Activated T-helper 2 cell treated with anti-CD3 and anti-CD28 coated beads, Interferon-gamma antibody, Interleukin-2, Interleukin-4, amounts not matched to agents 10 μg/mL and 5 μg/mL and 100 μg/mL, durations not matched to agents 14 hours and 24 hours and 36 hours (primary cell): ENCODE measurements at regions not wholly inside any gene's neighbourhood (a gene's known extent, or its start where the extent isn't known, plus 50 kb on each side); places are given as distances from the start of the nearest gene placed in this dataset.

ENCODE experiments used
- DNase-seq: peaks from one replicate; pipeline ENCODE4 v3.0.0; 2021; ENCODE audit warnings: low spot score
- H3K27ac Mint-ChIP-seq: one replicate; pipeline ENCODE4 v1.8.0; 2021; ENCODE audit warnings: mixed read lengths
- H3K27me3 Mint-ChIP-seq: one replicate; pipeline ENCODE4 v1.8.0; 2021; ENCODE audit warnings: low read depth, mixed read lengths
- H3K36me3 Mint-ChIP-seq: one replicate; pipeline ENCODE4 v1.8.0; 2021; ENCODE audit warnings: low read depth, mixed read lengths
- H3K4me1 Mint-ChIP-seq: one replicate; pipeline ENCODE4 v1.8.0; 2021; ENCODE audit warnings: low read depth, mixed read lengths
- H3K4me3 Mint-ChIP-seq: one replicate; pipeline ENCODE4 v1.8.0; 2021; ENCODE audit warnings: low read depth, mild to moderate bottlenecking, moderate library complexity, mixed read lengths
- H3K9me3 Mint-ChIP-seq: one replicate; pipeline ENCODE4 v1.8.0; 2021; ENCODE audit warnings: mixed read lengths
- intact Hi-C: fragments of 100-400 bp; cut with micrococcal nuclease; formaldehyde crosslinking; loops from one replicate; pipeline ENCODE4 v1.15.1; 2023

DNA sequence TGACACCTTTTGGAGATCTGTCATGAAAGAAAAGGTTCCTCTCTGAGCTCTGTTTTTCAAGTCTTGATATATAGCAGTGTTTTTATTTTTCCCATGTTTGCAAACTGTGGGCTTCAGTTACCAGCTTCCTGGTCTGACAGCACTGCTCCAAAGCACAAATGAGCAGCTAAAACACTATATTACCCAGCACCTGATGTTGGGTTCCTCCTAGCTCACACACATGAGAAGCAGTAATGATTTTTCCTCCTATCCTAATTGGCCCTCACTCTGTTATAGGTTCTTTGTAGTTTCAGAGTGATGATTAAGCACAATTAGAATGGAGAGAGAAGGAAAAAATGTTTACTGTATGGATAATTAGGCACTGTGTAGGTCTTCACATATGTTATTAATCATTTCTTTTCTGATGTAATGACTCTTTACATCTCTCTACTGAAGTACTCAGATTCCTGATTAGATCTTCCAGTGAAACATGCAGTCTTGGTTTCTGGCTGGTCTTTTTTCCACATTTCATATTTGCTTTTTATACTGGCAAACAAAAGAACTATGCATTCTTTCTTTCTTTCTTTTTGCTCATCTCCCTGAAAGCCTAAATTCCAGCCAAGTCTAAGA, 939.7 kb downstream of the NSUN3 start:
- H3K36me3 Mint-ChIP-seq, result no peaks in the 10 kb centered on the region
- no peaks in the 10 kb centered on the region for H3K27me3 Mint-ChIP-seq
- intact Hi-C loops, result no loop called here
- no peaks in the 10 kb centered on the region for H3K4me1 Mint-ChIP-seq
- no peak overlapping the region for H3K4me3 Mint-ChIP-seq
- no peak for DNase-seq
- H3K9me3 Mint-ChIP-seq, result peaks cover 10% of the 10 kb centered on the region
- no peak overlapping the region for H3K27ac Mint-ChIP-seq

DNA sequence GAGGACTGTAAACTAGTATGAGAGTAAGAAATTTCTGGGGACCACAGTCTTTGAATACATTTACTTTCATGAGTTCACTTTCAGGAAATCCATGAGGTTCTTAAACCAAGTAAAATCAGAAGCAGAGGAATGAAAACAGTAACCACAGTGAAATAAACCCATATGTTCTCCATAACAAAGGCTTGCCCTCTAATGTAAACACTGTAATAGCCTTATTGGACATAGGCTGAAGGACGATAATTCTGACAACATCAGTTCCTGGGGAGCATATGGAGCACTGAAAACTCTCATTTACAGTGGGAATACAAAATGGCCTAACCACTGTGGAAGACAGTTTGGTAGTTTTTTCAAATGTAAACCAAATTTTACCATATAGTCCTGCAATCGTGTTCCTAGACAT, 965.8 kb downstream of the NSUN3 start:
- no peaks in the 10 kb centered on the region for H3K36me3 Mint-ChIP-seq
- peaks cover 15% of the 10 kb centered on the region for H3K9me3 Mint-ChIP-seq
- H3K4me3 Mint-ChIP-seq, result no peak overlapping the region
- intact Hi-C loops, result no loop called here
- no peak for DNase-seq
- H3K27ac Mint-ChIP-seq, result no peak overlapping the region
- H3K27me3 Mint-ChIP-seq, result no peaks in the 10 kb centered on the region
- H3K4me1 Mint-ChIP-seq, result no peaks in the 10 kb centered on the region

DNA sequence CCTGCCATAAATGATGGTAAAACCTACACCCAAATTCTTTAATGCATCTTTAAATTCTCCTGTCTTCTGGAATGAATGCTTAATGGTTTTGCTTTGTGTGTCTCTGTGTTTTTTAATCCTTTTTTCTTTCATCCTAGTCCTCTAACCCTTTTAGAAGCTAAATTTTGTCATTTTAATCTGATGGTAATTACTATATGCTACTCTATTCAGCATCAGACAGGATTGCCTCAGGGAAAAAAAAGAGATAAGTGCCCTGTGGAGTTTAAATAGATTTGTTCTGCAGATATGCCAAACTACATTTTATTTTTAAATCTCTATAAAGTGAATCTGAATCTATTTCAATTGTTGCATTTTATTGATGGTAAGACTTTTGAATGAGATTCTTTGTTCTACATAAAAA, 966.8 kb downstream of the NSUN3 start:
- H3K4me3 Mint-ChIP-seq, result no peak overlapping the region
- no peak for DNase-seq
- intact Hi-C loops, result no loop called here
- H3K4me1 Mint-ChIP-seq, result no peaks in the 10 kb centered on the region
- peaks cover 20% of the 10 kb centered on the region for H3K9me3 Mint-ChIP-seq
- H3K27me3 Mint-ChIP-seq, result no peaks in the 10 kb centered on the region
- H3K27ac Mint-ChIP-seq, result no peak overlapping the region
- H3K36me3 Mint-ChIP-seq, result no peaks in the 10 kb centered on the region

DNA sequence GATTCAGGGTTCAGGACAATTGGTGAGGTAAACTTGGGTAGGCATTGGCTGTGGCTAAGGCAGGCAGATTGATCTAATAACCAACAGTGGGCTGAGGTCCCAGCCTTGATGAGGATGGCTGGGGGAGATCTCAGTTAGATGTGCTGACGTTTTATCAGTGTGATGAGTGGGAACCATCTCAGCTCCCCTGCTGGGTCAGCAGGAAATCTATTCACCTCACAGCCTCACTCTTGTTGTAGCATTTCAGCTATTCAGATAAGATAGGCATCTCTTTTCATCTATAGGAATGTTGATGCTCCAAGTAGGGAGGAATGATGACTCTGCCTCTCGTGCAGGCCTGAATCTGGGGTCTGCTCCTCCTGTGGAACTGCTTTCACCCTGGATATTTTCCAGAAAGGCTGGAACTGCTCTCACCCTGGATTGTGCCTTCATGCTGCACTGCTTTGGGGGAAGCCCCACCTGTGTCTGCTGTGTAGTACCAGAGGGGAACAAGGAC, 973.7 kb downstream of the NSUN3 start:
- Mint-ChIP-seq H3K27me3 (no peaks in the 10 kb centered on the region), H3K36me3 (no peaks in the 10 kb centered on the region), H3K9me3 (peaks cover 42% of the 10 kb centered on the region), H3K4me3 (no peak overlapping the region), H3K4me1 (no peaks in the 10 kb centered on the region), H3K27ac (no peak overlapping the region)
- DNase-seq, result no peak
- intact Hi-C loops, result no loop called here

DNA sequence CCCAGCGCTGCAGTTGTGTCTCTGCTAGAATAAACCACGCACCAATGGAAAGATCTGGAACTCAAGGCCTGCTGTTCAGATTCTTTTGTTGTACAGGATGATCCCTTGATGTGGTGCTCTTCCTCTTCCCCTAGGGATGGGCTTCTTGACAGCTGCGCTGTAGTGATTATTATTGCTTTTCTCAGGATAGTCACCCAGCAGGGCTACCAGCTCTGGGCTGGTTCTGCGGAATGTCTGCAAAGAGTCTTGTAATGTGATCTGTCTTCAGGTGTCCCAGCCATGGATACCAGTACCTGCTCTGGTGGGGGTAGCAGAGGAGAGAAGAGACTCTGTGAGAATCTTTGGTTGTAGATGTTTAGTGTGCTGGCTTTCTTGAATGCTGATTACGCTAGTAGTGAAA, 974.2 kb downstream of the NSUN3 start:
- no peak overlapping the region for H3K4me3 Mint-ChIP-seq
- H3K36me3 Mint-ChIP-seq, result no peaks in the 10 kb centered on the region
- no peaks in the 10 kb centered on the region for H3K27me3 Mint-ChIP-seq
- no peak for DNase-seq
- H3K9me3 Mint-ChIP-seq, result peaks cover 42% of the 10 kb centered on the region
- no peaks in the 10 kb centered on the region for H3K4me1 Mint-ChIP-seq
- intact Hi-C loops, result no loop called here
- H3K27ac Mint-ChIP-seq, result no peak overlapping the region

DNA sequence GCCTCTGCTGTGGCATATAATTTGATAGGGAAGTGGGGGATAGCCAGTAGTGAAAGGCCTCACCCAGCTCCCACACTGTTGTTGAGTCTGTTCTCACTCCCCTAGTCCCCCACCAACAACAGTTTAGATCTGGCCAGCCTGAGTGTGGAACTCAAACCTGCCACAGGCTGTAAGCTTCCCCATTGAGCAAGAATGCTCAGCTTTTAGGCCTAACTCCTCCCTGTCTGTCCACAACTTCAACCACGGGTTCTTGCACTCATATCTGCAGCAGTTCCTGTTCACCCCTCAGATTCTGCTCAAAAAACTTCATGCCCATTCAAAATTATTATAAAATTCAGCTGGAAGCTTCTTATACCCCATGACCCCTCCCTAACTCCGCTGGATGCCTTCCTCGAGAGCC, 975.1 kb downstream of the NSUN3 start:
- Mint-ChIP-seq H3K4me3 (no peak overlapping the region), H3K27ac (no peak overlapping the region), H3K9me3 (peaks cover 42% of the 10 kb centered on the region), H3K4me1 (no peaks in the 10 kb centered on the region), H3K27me3 (no peaks in the 10 kb centered on the region), H3K36me3 (no peaks in the 10 kb centered on the region)
- intact Hi-C loops, result no loop called here
- DNase-seq, result no peak

DNA sequence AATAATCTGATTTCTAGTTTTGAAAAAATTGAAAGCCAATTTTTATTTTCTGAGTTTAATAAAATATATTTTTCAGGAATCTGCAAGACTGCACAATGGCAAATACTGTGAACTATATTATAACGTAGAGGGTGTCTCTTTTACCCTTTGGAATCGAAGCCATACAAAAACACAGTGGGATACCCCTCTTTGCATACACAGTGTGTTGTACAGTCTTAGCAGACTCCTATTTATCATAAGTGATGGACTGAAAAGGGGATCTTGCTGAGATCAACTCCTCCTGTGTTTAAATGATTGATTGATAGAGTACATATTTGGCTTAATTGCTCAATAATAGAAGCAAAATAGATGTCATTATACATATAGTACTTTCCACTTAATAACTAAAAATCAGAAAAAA, 981.2 kb downstream of the NSUN3 start:
- Mint-ChIP-seq H3K4me1 (no peaks in the 10 kb centered on the region), H3K27me3 (no peaks in the 10 kb centered on the region), H3K27ac (no peak overlapping the region), H3K4me3 (no peak overlapping the region), H3K36me3 (no peaks in the 10 kb centered on the region), H3K9me3 (peaks cover 14% of the 10 kb centered on the region)
- intact Hi-C loops, result no loop called here
- no peak for DNase-seq

DNA sequence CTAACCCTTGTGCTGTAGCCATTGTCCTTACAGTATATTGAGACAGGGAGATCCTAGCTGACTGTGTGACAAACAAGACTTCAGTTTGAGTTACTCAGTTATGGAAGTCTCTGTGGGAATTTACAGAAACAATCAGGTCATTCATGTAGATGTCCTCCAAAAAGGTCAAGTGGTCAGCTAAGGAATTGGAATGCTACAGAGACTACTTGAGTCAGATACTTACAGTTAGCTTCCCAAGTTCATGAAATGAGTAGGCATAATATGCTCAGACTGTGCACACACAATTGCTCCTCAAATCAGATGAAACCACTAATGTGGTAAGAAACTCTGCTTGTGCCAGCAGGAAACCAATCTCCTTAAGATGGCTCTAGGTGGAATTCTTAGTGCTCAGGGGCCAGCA, 985.7 kb downstream of the NSUN3 start:
- no peak overlapping the region for H3K4me3 Mint-ChIP-seq
- no peaks in the 10 kb centered on the region for H3K36me3 Mint-ChIP-seq

DNA sequence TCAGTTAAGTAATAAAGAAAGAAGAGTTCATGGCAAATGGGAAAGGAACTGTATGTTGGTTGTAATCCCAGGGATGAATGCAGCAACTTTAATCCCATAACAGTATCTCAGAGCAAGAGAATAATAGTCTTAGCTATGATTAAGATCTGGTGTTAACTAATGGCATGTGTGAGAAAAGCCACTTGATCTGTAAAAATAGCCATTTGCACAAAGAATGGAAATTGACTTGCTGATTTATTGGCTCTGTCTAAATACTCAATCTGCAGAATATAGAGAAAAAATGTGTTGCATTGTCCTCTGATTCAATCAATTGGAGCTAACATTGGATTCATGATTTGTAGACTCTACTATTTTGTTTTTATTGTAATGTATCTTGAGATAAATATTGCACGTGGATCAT, 987.0 kb downstream of the NSUN3 start:
- peaks cover 24% of the 10 kb centered on the region for H3K9me3 Mint-ChIP-seq
- no peak overlapping the region for H3K4me3 Mint-ChIP-seq
- H3K4me1 Mint-ChIP-seq, result no peaks in the 10 kb centered on the region
- no peak for DNase-seq
- no peaks in the 10 kb centered on the region for H3K36me3 Mint-ChIP-seq
- no peaks in the 10 kb centered on the region for H3K27me3 Mint-ChIP-seq
- intact Hi-C loops, result no loop called here
- no peak overlapping the region for H3K27ac Mint-ChIP-seq

More for the DNA sequence above, 985.7 kb downstream of the NSUN3 start:
- Mint-ChIP-seq H3K4me1 (no peaks in the 10 kb centered on the region), H3K27me3 (no peaks in the 10 kb centered on the region), H3K9me3 (peaks cover 20% of the 10 kb centered on the region), H3K27ac (no peak overlapping the region)
- intact Hi-C loops, result no loop called here
- DNase-seq, result no peak

DNA sequence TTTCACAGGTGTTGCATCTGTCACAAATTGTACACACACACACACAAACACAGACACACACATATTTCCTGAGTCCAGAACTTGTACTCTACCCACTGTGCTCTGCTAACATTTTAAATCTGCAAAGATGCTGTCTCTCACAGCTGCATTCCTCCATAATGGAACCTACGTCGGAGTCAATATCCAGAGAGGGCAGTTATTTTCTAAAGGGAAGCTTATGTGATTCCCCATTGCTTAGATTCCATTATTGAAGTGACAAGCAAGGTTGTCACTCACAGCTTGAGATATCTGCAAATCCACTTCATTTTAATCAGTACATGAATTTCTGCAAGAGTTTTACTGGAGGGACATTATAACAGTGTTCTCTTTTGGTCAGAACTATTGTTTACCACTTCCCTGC, 992.4 kb downstream of the NSUN3 start:
- intact Hi-C loops, result no loop called here
- Mint-ChIP-seq H3K36me3 (no peaks in the 10 kb centered on the region), H3K9me3 (peaks cover 20% of the 10 kb centered on the region), H3K4me1 (no peaks in the 10 kb centered on the region), H3K27ac (no peak overlapping the region), H3K4me3 (no peak overlapping the region), H3K27me3 (no peaks in the 10 kb centered on the region)
- DNase-seq, result no peak

DNA sequence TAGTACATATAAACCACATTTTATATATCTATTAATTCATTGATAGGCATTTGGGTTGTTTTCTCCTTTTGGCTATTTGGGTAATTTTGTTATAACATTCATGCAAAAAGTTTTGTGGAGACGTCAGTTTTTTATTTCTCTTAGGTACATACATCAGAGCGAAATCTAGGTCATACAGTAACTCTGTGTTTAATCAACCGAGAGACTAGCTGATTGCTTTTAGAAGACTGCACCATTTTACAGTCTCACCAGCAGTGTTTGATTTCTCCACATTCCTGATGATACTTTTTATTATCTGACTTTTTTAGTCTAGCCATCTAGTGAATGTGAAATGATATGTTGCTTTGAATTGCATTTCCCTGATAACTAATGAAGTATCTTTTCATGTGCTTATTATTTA, 1019.3 kb downstream of the NSUN3 start:
- Mint-ChIP-seq H3K4me3 (no peak overlapping the region), H3K36me3 (no peaks in the 10 kb centered on the region), H3K9me3 (peaks cover 25% of the 10 kb centered on the region), H3K27me3 (no peaks in the 10 kb centered on the region), H3K4me1 (no peaks in the 10 kb centered on the region), H3K27ac (no peak overlapping the region)
- DNase-seq, result no peak
- intact Hi-C loops, result no loop called here

DNA sequence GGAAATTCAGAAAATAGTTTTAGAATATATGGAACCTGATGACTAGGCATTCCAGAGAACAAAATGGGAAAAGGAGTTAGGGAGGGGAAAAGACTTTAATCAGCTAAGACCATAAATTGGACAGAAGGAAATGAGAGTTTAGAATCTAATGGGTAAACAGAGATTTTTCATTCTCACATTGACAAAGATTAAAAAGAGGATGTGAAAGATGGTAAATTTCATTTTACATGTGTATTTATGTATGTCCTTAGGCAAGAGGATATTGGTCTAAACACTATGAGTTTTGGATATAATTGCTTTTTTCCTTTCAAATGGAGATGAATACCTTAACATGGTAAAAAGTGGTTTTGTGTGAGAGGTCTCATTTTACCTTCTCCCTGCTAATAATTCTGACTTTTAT, 1021.9 kb downstream of the NSUN3 start:
- intact Hi-C loops, result no loop called here
- Mint-ChIP-seq H3K4me1 (no peaks in the 10 kb centered on the region), H3K36me3 (no peaks in the 10 kb centered on the region), H3K27ac (no peak overlapping the region), H3K9me3 (peaks cover 20% of the 10 kb centered on the region), H3K4me3 (no peak overlapping the region), H3K27me3 (no peaks in the 10 kb centered on the region)
- no peak for DNase-seq

DNA sequence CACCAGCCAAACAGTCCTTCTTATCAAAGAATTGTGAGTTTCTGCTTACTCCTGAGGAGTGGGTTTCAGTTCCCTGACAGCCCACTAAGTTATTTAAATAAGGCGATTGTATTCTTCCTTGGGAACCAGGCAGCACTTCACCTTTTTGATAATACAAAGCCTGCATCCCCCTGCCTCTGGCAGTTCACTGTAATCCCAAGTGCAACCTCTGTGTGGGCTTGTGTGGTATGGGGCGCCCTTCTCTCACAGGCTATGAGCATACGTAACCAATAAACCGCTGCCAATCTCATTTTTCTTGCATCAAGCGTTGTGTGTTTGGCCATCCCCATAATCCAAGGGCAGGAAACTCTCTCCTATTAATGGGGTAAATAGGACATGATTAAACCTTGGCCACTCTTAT, 1025.6 kb downstream of the NSUN3 start:
- no peaks in the 10 kb centered on the region for H3K4me1 Mint-ChIP-seq
- no peaks in the 10 kb centered on the region for H3K27me3 Mint-ChIP-seq
- intact Hi-C loops, result no loop called here
- H3K27ac Mint-ChIP-seq, result no peak overlapping the region
- no peak overlapping the region for H3K4me3 Mint-ChIP-seq
- no peaks in the 10 kb centered on the region for H3K36me3 Mint-ChIP-seq
- DNase-seq, result no peak
- H3K9me3 Mint-ChIP-seq, result peaks cover 34% of the 10 kb centered on the region

DNA sequence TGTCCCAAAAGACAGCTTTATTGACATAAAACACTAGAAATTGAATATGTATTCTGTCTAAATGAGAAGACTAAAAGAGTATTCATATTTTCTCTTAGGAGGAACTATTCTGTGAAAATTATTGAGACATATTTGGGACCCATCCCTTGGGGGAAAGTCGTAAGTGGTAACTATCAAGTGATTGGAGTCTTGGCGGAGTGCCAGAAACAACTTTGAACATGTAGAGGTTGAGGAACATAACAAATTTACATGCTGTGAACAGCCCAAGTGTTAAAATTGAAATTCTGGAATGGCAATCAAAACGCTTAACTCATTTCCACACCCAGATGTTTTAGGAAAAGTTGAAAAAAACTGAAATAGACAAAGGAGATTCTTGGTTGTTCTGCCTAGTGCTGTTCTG, 1034.6 kb downstream of the NSUN3 start:
- Mint-ChIP-seq H3K4me3 (no peak overlapping the region), H3K27ac (no peak overlapping the region), H3K9me3 (peaks cover 19% of the 10 kb centered on the region), H3K36me3 (no peaks in the 10 kb centered on the region), H3K4me1 (no peaks in the 10 kb centered on the region), H3K27me3 (no peaks in the 10 kb centered on the region)
- no peak for DNase-seq
- intact Hi-C loops, result no loop called here
